ENCODE measurements at regions not wholly inside any gene's neighbourhood (a gene's known extent, or its start where the extent isn't known, plus 50 kb on each side); places are given as distances from the start of the nearest gene placed in this dataset.
"Not testable (repeated sequence)": the region's sequence is repeated elsewhere in the genome, so short reads cannot be mapped to it uniquely, and the experiment has no call there.

DNA sequence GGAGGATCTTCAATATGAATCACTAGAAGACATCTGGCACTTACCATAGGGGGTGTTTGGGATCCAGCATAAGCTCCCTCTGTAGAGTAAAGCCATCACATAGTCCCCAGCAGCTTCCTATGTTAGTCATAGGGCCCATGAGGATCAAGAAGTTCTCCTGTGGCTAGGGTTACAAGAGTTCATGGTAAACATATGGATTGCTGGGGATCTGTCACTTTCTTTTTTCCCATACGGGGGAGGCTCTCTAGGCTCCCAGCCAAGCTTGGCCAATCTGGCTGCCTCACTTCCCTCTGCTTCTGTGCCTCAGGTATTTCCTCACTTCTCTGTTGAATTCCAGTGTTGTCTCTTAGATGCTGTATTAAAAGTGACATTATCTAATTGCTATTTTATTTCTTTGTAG lies 597.9 kb downstream of the PDCD6IP start:
- no peak for DNase-seq

DNA sequence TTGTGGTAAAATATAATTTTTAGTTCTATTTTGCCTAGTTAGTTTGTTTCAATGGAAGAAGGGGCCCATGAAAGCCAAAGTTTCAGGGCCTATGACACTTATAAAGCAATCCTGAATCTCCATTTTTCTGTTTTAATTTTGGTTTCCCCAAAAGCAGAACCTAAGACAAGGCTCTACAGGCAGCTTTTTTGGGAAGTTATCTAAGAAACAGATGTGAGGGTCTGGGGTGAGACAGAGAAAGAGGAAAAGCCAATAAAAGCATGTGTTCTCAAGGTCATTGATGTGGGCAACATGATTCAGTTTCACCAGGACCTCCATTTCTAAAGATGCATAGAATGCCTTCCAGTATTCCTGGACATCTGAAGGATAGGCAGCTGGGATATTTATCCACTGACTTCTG lies 598.5 kb downstream of the PDCD6IP start:
- no peak for DNase-seq

DNA sequence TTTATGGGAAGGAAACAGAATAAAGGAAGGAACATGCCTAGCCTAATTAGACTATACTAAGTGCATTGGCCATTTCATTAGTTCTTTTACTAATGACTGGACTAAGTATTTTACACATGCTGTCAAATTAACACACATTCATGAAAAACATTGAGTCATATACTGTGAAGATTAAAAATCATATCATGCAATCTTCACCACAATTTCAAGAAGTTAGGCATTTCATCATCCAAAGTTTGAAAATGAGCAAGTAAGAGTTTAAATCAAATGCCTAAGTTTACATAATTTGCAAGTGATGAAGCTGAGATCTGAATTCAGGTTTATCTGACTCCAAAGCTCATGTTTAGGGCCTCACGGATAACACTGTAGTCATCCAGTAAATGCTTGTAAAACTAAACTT lies 601.0 kb downstream of the PDCD6IP start:
- DNase-seq, result no peak

DNA sequence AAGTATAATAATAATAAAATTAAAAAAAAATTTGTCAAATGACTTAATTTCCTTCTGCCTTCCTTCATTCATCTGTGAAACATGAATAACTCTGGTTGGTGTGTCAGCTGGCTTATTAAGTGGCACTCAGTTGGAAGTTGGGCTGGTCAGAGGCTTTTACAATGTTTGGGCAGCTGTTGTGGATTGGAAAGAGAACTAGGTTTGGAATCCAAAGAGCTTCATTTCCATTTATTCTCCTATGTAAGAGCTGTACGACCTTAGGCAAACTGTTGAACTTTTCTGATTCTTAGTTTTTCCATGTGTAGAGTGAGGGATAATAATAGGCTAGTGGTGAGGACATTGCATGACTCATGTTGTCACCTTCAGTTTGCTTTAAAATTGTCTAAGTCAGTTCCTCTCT lies 606.7 kb downstream of the PDCD6IP start:
- DNase-seq, result no peak

DNA sequence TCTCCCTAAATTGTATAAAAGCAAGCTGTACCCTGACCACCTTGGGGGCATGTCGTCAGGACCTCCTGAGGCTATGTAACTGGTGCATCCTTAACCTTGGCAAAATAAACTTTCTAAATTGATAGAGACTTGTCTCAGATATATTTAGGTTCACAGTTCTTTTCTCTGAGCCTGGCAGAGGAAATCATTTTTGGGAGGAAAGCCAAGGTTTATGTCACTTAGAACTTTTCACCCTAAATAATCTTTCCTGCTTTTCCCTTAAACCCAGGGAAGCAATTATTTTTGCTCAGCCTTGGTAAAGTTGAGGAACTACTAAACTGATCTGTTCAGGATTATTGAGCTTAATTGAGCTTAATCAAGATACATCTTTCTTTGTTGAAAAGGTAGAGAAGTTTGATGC lies 608.9 kb downstream of the PDCD6IP start:
- no peak for DNase-seq

DNA sequence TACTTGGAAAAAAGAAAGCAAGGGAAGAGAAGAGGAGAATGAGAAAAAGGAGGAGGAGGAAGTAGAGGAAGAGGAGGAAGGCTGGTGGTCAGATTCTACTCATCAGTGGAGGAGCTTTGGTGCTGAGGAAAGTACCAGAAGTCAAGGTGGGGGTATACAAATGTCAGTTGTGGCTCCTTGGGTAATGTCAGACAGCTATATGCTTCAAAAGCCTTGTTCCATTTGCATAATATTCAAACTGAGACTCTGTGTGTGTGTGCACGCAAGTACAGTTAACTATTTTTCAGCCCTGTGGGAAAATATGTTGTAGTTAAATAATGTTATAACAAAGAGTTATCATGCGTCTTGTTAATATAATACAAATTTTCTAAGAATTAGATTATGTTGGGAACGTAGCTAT lies 609.7 kb downstream of the PDCD6IP start:
- no peak for DNase-seq

DNA sequence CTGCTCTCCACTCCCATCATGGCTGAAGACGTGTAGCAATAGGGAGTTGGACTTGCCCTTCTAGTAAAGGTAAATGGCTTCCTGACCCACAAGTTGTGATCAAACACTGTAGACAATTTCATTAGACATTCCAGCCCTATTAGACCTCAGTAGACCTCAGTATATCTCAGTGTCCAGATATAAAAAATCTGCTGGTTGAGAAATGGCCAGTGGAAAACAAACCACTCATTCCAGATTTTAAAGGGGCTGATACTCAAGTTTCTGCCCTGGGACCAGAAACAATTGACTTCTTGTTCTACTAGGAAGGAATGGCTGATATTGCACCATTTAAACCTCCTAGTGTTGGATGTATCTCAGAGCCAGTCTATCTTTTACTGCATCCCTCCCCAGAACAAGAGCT lies 613.2 kb downstream of the PDCD6IP start:
- no peak for DNase-seq

DNA sequence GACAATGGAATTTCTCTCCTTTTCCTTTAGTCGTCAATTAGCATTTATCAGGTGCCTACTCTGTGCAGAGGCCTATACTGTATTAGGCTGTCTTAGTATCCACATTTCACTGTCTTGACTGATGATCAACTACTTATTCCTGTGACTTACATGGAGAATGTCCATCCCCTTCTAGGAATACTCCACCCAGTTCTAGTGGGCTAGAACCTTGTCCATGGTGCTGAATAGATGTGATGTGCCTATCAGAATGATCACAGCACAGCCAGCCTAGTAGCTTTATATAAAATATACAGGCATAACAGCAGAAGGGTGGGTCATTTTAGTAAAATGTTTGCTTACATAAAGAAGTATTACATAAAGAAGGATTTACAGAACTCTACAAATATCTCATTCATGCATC lies 621.4 kb downstream of the PDCD6IP start:
- DNase-seq, result no peak

DNA sequence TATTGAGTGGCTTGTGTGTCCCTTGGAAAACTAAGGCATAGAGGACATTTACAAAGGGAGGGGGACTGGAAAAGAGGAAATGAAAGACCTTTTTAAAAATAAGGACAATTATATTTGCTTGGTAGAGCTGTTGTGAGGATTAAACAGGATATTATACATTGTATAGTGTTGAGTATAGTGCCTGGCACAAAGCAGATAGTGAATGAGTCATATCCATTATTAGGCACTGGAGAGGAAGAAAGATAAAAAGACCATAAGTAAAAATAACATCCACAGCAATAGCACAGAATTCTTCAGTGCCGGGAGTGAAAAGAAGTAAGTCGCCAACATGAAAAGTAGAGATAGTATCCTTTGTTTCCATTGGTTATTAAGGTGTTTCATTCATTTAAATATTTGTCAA lies 623.3 kb downstream of the PDCD6IP start:
- no peak for DNase-seq

DNA sequence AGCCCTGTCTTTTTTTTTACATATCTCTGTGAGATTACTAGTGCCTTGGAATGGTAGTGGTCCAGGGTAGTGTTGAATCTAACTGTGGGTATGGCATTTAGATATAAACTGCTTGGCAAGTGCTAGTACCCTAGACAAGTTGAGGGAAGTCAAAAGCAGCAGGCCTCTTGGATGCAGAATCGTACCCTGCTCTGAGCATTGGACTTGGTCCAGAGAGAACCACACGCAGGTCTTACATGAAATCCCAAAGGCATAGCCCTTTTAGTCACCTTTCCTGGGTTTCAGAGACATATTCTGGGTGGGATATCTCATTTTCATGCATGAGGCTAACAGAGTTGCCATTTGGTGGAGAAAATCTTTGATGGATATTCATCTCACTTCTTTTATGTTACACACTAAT lies 641.4 kb downstream of the PDCD6IP start:
- no peak for DNase-seq

DNA sequence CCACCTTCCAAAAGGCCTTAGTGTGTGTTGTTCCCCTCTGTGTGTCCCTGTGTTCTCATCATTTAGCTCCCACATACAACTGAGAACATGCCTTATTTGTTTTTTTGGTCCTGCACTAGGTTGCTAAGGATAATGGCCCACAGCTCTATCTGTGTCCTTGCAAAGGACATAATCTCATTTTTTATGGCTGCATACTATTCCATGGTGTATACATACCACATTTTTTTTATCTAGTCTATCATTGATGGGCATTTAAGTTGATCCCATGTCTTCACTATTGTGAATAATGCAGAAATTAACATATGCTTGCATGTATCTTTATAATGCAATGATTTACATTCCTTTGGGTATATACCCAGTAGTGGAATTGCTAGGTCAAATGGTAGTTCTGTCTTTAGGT lies 645.7 kb downstream of the PDCD6IP start:
- DNase-seq, result no peak

DNA sequence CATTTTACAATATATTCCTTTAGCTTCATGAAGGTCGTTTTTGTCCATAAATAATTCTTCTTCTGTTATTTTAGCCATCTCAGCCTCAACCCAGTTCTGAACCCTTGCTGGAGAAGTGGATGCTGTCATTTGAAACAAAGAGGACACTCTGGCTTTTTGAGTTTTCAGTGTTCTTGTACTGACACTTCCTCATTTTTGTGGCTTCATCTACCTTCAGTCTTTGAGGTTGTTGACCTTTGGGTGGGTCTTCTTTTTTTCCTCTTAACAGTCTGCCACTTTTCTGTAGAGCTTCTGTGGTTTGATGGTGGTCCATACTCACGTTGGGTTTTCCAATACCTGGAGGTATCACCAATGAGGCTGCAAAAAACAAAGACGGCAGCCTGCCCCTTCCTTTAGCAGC lies 650.9 kb downstream of the PDCD6IP start:
- DNase-seq, result no peak

DNA sequence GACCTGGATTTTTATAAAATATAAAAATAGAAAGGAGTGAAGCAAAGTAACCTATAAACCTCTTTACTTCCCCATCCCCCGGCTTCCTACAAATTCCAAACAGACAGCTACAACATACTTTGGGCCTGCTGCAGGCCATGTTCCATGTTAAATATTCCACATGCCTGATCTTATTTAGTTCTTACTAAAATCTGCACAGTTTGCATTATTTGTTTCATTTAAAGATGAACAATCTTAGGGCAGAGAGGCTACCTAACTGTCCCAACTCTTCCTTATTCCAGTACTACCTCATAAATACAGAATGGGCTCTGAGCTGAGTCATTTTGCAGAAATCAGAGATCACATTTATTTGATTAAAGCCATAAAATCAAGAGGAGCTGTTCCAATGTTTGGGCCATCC lies 665.0 kb downstream of the PDCD6IP start:
- DNase-seq, result no peak

DNA sequence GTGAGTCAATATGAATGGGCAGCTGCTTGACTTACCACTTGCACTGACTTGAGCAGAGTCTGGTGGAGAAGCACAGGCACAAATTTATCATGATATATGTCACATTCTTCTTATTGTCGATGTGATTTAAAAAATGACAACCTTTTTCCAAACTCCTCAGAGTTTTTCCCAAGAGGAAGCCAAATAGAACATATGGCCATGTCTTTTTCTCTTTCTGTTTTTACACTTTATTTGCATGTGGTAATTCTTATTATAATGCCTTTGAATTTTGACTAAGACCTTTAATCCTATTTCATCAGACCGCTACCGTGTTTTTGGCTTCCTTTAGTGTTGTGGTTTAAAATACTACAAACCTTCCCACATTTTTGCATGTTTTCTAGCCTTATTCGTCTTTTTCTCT lies 666.2 kb downstream of the PDCD6IP start:
- DNase-seq, result no peak

DNA sequence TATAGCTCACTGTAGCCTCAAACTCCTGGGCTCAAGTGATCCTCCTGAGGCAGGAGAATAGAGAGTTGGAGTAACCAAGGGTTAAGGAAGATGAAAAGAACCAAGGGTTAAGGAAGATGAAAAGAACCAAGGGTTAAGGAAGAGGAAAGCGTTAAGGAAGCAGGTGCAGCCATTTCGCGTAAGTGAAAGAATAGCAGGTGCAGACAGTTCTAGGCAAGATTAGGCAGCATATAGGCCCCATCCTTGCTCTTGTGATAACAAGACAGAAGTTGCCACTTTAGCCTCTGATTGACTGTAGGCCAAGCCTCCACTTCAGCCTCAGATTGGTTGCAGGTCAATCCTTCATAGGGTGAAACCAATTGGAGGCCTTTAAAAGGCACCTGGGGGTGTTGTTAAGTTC lies 677.4 kb downstream of the PDCD6IP start:
- DNase-seq, result no peak

DNA sequence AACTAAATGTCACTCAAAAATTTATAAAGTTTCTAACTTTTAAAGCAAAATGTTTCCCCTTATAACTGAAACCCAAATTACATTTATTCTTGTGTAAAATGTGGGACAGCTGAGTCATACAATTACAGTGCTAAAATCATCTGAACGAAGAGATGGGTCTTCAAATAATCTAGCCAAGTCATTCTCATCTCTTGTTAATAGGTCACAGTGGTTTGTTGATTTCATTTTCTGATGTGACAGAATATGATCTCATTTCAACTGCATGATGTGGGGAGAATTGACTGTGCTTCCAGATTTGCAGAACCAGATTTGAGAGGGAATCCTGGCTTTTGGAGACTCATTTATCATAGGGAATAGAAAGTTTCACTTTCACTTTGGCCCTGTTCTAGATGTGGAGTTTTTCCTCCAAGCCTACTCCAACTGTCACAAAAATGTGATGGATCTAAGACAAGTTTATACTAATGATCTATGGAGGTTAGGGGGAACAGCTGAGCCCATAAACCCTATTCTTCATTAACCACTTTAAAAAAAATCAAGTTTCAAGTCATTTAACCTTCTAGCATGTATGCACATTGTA lies 685.0 kb downstream of the PDCD6IP start:
- no peak for DNase-seq

DNA sequence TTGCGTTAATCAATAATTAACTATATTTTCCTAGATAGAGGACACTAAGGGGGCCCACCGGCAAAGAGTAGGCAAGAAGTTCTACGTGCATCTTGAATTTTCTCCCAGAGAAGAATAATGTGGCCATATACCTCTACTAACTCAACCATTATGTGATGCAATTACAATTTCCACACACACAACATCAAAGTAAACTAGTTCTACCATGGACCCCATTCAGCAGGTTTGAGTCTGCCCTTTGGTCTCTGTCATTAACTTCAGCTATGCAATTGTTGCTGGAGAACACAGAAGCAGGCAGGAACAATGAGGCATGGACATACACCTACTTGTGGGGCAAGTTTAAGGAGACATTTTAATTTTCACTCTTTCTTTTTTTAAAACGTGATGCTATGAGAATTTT lies 705.9 kb downstream of the PDCD6IP start:
- no peak for DNase-seq

DNA sequence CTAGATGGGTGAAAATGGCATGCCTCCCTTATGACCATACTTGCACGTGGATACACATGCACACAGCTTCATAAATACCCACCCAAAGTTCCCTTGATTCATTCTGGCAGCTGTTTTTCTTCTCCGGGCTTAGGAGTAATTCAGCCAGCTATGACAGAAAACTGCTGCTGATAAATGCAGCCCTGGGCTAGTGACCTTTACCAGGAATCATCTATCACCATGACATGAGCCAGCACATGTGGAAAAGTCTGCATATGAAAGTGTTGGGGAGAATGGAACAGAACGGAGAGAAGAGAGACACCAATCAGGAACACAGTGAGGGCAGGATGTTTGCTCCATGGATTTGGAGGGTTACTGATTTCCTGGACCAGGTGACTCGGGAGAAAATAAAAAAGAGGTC lies 706.3 kb downstream of the PDCD6IP start:
- no peak for DNase-seq

DNA sequence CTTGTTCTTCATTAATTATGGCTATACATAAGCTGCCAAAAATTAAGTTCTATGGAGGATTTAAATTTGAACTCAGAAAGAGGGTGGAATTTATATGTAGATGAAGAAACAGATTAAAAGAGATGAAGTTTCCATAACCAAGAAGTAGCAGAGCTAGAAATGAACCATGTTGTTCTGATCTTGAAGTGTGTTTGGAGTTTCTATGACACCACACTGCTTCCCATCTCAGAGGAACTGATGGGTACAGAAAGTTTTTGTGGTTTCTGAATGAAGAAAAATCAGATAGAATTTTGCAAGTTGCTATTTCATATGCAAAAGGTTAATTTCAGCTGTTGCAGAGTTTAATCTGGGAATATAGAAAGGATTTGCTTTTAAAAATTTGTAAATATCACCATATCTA lies 710.3 kb downstream of the PDCD6IP start:
- DNase-seq, result no peak

DNA sequence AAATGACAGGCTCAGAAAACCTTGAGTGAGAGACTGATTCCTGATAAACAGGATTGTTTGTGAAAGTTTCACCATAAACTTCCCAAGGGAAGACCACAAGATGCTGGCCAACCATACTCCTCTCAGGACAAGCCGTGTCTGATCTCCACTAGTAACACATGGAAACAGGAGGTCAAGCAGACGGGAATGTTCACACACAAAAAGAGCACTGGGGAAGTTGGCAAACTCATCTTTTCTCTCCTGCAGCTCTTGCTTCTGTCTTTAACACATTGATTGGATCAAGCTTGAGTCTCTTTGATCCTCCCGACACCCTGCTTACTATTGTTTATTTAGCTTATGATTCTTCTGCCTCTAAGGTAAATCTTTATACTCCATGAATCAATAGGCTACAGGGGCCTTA lies 713.5 kb downstream of the PDCD6IP start:
- DNase-seq, result no peak

DNA sequence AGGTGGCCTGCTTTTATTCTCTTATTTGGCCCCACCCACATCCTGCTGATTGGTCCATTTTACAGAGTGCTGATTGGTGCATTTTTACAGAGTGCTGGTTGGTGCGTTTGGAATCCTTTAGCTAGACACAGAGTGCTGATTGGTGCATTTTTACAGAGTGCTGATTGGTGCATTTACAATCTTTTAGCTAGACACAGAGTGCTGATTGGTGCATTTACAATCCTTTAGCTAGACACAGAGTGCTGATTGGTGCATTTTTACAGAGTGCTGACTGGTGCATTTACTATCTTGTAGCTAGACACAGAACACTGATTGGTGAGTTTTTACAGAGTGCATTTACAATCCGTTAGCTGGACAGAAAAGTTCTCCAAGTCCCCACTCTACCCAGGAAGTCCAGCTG lies 720.6 kb downstream of the PDCD6IP start:
- not testable (repeated sequence) for DNase-seq

DNA sequence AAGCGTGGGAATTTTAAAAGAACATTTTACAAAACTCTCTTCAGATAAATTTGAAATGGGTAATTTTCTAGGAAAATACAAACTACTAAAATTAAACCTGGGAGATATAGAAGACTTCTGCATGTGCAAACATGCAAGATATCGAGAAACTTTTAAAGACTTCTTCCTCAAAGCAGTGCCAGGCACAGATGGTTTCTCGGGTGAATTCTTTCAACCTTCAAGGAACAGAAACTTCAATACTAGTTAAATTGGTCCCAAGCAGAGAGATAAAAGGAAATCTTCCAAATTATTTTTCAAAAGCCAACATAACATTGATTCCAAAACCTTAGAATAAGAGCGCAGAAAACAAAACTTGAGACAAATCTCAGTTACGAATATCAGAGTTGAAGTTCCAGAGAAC lies 732.7 kb downstream of the PDCD6IP start:
- DNase-seq, result no peak

DNA sequence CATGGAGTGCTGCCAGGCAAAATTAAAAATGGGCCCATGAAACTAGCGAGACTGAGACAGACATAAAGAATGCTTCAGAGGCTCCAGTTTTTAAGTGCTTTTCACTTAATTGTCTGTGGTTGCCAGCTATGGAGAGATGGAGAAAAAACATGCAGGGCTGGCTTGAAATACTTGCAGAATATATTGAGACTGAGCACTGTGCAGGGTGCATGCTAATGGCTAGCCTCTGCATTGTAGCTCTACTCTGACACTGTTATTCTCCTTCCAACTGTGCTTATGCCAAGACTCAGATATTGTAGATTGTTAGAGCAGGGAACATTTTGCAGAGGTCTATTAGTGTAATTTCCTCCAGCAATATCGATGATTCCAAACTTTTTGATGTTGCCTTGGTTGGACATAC lies 735.0 kb downstream of the PDCD6IP start:
- no peak for DNase-seq

DNA sequence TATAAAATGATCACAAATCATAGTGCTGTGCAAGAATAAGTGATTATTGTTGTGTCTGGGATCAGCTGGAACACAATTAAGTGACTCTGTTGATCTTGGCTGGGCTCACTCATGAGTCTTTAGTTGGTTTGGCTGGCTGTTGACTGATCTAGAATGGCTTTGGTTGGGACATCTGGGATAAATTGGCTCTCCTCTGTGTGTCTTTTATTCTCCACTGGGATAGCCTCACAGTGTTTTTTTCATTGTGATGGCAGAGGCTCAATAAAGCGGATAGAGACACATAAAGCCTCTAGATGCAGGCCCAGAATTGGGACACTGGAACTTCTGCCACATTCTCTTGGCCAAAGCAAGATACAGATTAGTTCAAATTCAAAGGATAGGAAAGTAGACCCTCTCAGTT lies 735.6 kb downstream of the PDCD6IP start:
- DNase-seq, result no peak

DNA sequence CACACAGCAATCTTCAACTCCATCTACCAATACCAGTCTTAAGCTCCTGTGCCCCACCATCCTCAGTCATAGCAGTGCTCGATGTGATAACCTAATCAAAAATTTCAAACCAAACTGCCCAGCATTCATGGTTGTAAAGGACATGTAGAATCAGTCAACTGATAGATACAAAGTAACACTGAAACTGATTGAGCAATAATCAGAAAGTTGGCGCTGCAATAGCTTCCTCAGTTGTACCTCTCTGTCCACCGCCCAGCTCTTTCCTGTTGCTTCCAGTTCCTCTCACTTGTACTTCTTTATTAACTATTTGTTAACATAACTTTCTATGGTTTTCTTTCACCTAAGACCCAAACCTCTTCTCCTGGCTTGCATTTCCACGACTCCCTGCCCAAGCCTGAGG lies 745.7 kb downstream of the PDCD6IP start:
- DNase-seq, result no peak

DNA sequence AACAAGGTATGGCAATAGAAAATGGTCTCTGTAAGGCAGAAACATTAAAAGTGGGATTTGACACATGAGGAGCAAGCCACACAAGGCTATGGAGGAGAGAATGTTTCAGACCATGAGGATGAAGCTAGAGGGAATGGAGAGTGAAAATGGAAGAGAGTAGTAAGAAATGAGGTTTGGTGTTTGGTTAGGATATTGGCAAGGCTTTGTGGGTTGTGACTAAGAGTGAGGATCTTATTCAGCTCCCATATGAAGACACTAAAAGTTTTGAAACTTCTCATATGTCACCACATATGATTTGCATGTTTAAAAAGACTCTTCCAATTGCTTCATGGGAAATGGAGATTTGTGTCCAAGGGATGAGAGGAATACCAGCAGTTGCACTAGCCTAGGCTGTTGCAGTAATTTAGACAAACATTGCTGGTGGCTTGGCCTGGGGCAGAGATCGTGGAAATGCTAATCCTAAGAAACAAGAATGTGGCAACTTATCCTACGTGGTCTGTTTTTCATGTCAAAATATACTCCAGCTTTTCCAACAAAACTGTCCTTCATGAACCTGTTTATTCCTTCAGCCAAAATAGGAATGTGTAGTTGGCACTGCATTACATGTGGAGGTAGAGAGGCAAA lies 749.0 kb downstream of the PDCD6IP start:
- DNase-seq, result no peak
